ENCODE measurements at regions not wholly inside any gene's neighbourhood (a gene's known extent, or its start where the extent isn't known, plus 50 kb on each side); places are given as distances from the start of the nearest gene placed in this dataset.

GRCh38 chr11:110918351-110918750 lies 206.1 kb upstream of the ARHGAP20 start:
- TF ChIP-seq CTCF (IDR thresholded peaks at IDR 0.05; ENCODE audit: insufficient read depth, low read length, poor library complexity, severe bottlenecking), result no peak
- TF ChIP-seq EZH2phosphoT487 (conservative IDR thresholded peaks at IDR 0.05; ENCODE audit: low read length), result no peak
